ENCODE measurements at regions not wholly inside any gene's neighbourhood (a gene's known extent, or its start where the extent isn't known, plus 50 kb on each side); places are given as distances from the start of the nearest gene placed in this dataset.

GRCh38 chr2:239745386-239746227, 279.5 kb downstream of the NDUFA10 start:
- BruUV-seq (replicated peaks) = no TSS peak

More at GRCh38 chr2:239745386-239746227, 279.5 kb downstream of the NDUFA10 start:
- Histone ChIP-seq H2AFZ (ENCODE audit: low read depth, low read length) (no peak overlapping the region), H3K27me3 (ENCODE audit: control insufficient read depth in 2 of 2, insufficient read depth in 2 of 2, low read length in 2 of 2) (no peaks in the 10 kb centered on the region), H3K79me2 (ENCODE audit: control insufficient read depth, insufficient read depth, low read length) (no peaks in the 10 kb centered on the region), H3K4me3 (replicated peaks in 1 of 3; ENCODE audit: insufficient read depth in 1 of 3, low read depth in 1 of 3, low read length in 3 of 3) (no peak overlapping the region), H3K9me3 (replicated peaks; ENCODE audit: control insufficient read depth, insufficient read depth, low read length) (no peaks in the 10 kb centered on the region), H3K9ac (replicated peaks; ENCODE audit: extremely low read depth, insufficient read depth, low read length) (no peak overlapping the region), H3K9me1 (replicated peaks; ENCODE audit: control insufficient read depth, extremely low read depth, insufficient read depth, low read length) (no peaks in the 10 kb centered on the region), H4K20me1 (replicated peaks; ENCODE audit: control insufficient read depth, extremely low read depth, insufficient read depth, low read length) (no peaks in the 10 kb centered on the region), H3K4me2 (ENCODE audit: insufficient read depth, low read length) (no peak overlapping the region), H3K27ac (ENCODE audit: insufficient read depth, low read depth, low read length) (no peak overlapping the region), H3K36me3 (ENCODE audit: control insufficient read depth in 2 of 2, extremely low read depth in 1 of 2, insufficient read depth in 2 of 2, low read length in 2 of 2) (no peaks in the 10 kb centered on the region), H3K4me1 (ENCODE audit: control insufficient read depth, extremely low read depth, insufficient read depth, low read length) (no peaks in the 10 kb centered on the region)
- dilution Hi-C loops (cut with MboI; ENCODE audit: extremely low pct_ligation_motif_present, low sequenced_read_pairs) = no loop called here
- intact Hi-C loops (cut with micrococcal nuclease) = no loop called here
- ChIA-PET POLR2A (no interaction called here), CTCF (no interaction called here)
- no peak for TF ChIP-seq CTCF (IDR thresholded peaks at IDR 0.05; ENCODE audit: extremely low read depth in 1 of 2, insufficient read depth in 1 of 2, low read depth in 1 of 2, low read length in 2 of 2)
- no peak for TF ChIP-seq MYC (IDR thresholded peaks at IDR 0.05; ENCODE audit: low read depth, low read length)
- TF ChIP-seq MAX (IDR thresholded peaks at IDR 0.05; ENCODE audit: insufficient read depth, insufficient read length) = no peak
- no peak for TF ChIP-seq FOS (IDR thresholded peaks at IDR 0.05; ENCODE audit: borderline replicate concordance, insufficient read depth, low read length)
- no peak for TF ChIP-seq GATA2 (IDR thresholded peaks at IDR 0.05; ENCODE audit: insufficient read depth, insufficient read length, low read depth, low read length)
- TF ChIP-seq POLR2AphosphoS5 (IDR thresholded peaks at IDR 0.05; ENCODE audit: insufficient read depth, low read depth, low read length) = no peak
- TF ChIP-seq POLR2A (IDR thresholded peaks at IDR 0.05; ENCODE audit: low read depth, low read length) = no peak
- TF ChIP-seq EZH2 (IDR thresholded peaks at IDR 0.05; ENCODE audit: borderline replicate concordance, low read depth, low read length, severe bottlenecking) = no peak
- no peak for TF ChIP-seq JUN (IDR thresholded peaks at IDR 0.05; ENCODE audit: borderline replicate concordance, insufficient read depth, insufficient read length, low read depth)
- FAIRE-seq (no peak), DNase-seq (ENCODE audit: low read depth, low spot score) (no peak)
